Transverse colon (tissue), 4 donors: ENCODE measurements at regions not wholly inside any gene's neighbourhood (a gene's known extent, or its start where the extent isn't known, plus 50 kb on each side); places are given as distances from the start of the nearest gene placed in this dataset.
"Not testable (repeated sequence)": the region's sequence is repeated elsewhere in the genome, so short reads cannot be mapped to it uniquely, and the experiment has no call there.

Experiments used
- DNase-seq: peaks from one replicate; pipeline ENCODE4 v3.0.0-alpha.2; 2019
- H3K27ac ChIP-seq, 4 donors: fragments of 200-600 bp; sonication (generic); 2 replicates each; pipeline ENCODE4 v1.5.1; 2016 to 2018; ENCODE audit warnings: inconsistent platforms in 4 of 4
- H3K27me3 ChIP-seq: fragments of 200-600 bp; sonication (generic); 2 replicates; pipeline ENCODE4 v1.5.1; 2017; ENCODE audit warnings: inconsistent platforms
- H3K36me3 ChIP-seq, 4 donors: fragments of 200-600 bp; sonication (generic); 2 replicates each; pipeline ENCODE4 v1.5.1; 2017 to 2019; ENCODE audit warnings: inconsistent platforms in 4 of 4
- H3K4me1 ChIP-seq, 4 donors: fragments of 200-600 bp; sonication (generic); 2 replicates each; pipeline ENCODE4 v1.5.1; 2017 to 2020; ENCODE audit warnings: inconsistent platforms in 4 of 4
- H3K4me3 ChIP-seq, 4 donors: fragments of 200-600 bp; sonication (generic); 1 replicate in 1 of 4; 2 replicates in 3 of 4; pipeline versions ENCODE4 v1.5.1 to v1.6.1; 2017 to 2019; ENCODE audit warnings: inconsistent platforms in 4 of 4
- H3K9me3 ChIP-seq, 2 donors: fragments of 200-600 bp; sonication (generic); 2 replicates each; pipeline ENCODE4 v1.5.1; 2017 to 2019; ENCODE audit warnings: inconsistent platforms in 2 of 2
- CTCF ChIP-seq, 5 experiments: fragments of 200-600 bp in 3 of 5; fragments of 450-650 bp in 2 of 5; sonication (generic) in 3 of 5; IDR thresholded peaks; 1 replicate in 2 of 5; 2 replicates in 3 of 5; pipeline ENCODE4 v1.5.1; 2016 to 2017; ENCODE audit warnings: antibody characterized with exemption in 5 of 5, inconsistent platforms in 3 of 5, mild to moderate bottlenecking in 2 of 5, moderate library complexity in 1 of 5
- EP300 ChIP-seq: sonication (generic); formaldehyde crosslinking; IDR thresholded peaks from one replicate; pipeline ENCODE4 v1.6.1; 2017; ENCODE audit warnings: antibody characterized with exemption, low read depth
- POLR2A ChIP-seq: fragments of 450-650 bp; IDR thresholded peaks from one replicate; pipeline ENCODE4 v1.6.1; 2016; ENCODE audit warnings: antibody characterized with exemption, mild to moderate bottlenecking, moderate library complexity
- POLR2AphosphoS5 ChIP-seq, 3 donors: sonication (generic); formaldehyde crosslinking; IDR thresholded peaks; one replicate each; pipeline ENCODE4 v1.6.1; 2016; ENCODE audit warnings: antibody characterized with exemption in 3 of 3
- WGBS, 2 donors: methylation state at CpG; one replicate each; pipeline ENCODE4 v1.1.5; 2018; ENCODE audit warnings: low coverage in 1 of 2; 5-methylcytosine and 5-hydroxymethylcytosine counted together
- in situ Hi-C, 4 donors: fragments of 200-750 bp; cut with MboI; loops; one replicate each; pipeline versions ENCODE4 v1.15.0 to v1.15.1; 2017; ENCODE audit warnings: low sequenced_read_pairs in 3 of 4, low pct_ligation_motif_present in 1 of 4, low pct_unique_long_range_greater_than_20kb in 1 of 4
- intact Hi-C: fragments of 100-400 bp; cut with DNase I; formaldehyde crosslinking; loops from one replicate; pipeline ENCODE4 v1.15.1; 2023; ENCODE audit warnings: low total_unique reads

GRCh38 chr18:64742898-64743297 is 594.0 kb upstream of the LINC00305 start:
- no peaks in the 10 kb centered on the region for H3K9me3 ChIP-seq
- H3K36me3 ChIP-seq, result no peaks in the 10 kb centered on the region
- no peak for TF ChIP-seq CTCF (IDR thresholded peaks at IDR 0.05)
- no peak for TF ChIP-seq EP300
- TF ChIP-seq POLR2A, result no peak
- TF ChIP-seq POLR2AphosphoS5 (IDR thresholded peaks at IDR 0.05), result no peak
- in situ Hi-C loops (no loop called here), intact Hi-C loops (no loop called here)
- no peak overlapping the region for H3K27ac ChIP-seq
- DNase-seq, result no peak
- no peaks in the 10 kb centered on the region for H3K4me1 ChIP-seq
- H3K27me3 ChIP-seq, result no peaks in the 10 kb centered on the region
- no peak overlapping the region for H3K4me3 ChIP-seq

- Histone ChIP-seq H3K4me3 (no peak overlapping the region), H3K4me1 (no peaks in the 10 kb centered on the region), H3K27ac (no peak overlapping the region), H3K9me3 (no peaks in the 10 kb centered on the region), H3K27me3 (no peaks in the 10 kb centered on the region), H3K36me3 (no peaks in the 10 kb centered on the region)
- WGBS, 2 donors, result 86 to 92% methylated on average over 2 of the region's 2 CpGs
- in situ Hi-C loops, result no loop called here
- intact Hi-C loops, result no loop called here
- no peak for DNase-seq
- TF ChIP-seq CTCF (IDR thresholded peaks at IDR 0.05) (no peak), EP300 (no peak), POLR2AphosphoS5 (IDR thresholded peaks at IDR 0.05) (no peak), POLR2A (no peak)
Observed at GRCh38 chr18:64734063-64734462, 585.2 kb upstream of the LINC00305 start.

GRCh38 chr18:64725657-64726056 is 576.8 kb upstream of the LINC00305 start:
- H3K27me3 ChIP-seq, H3K36me3 ChIP-seq, DNase-seq, H3K4me3 ChIP-seq, H3K4me1 ChIP-seq, intact Hi-C loops, H3K9me3 ChIP-seq, H3K27ac ChIP-seq, in situ Hi-C loops: not testable (repeated sequence)
- WGBS, 2 donors, result 82% methylated on average over 29 of the region's 39 CpGs; no CpG with 5 or more reads in 1 of the 2 donors

- peak; percentile 46 for DNase-seq
- 43 to 58% methylated on average over 3 to 19 of the region's 19 CpGs for WGBS, 2 donors
- intact Hi-C loops, result no loop called here
Observed at GRCh38 chr18:64720781-64721464, 572.0 kb upstream of the LINC00305 start.

More at GRCh38 chr18:64720781-64721464, 572.0 kb upstream of the LINC00305 start:
- no peaks in the 10 kb centered on the region for H3K27me3 ChIP-seq
- TF ChIP-seq POLR2AphosphoS5 (IDR thresholded peaks at IDR 0.05) (no peak), CTCF (IDR thresholded peaks at IDR 0.05) (no peak), EP300 (no peak), POLR2A (no peak)
- H3K27ac ChIP-seq, result peak overlapping the region in 3 of 4 donors; percentile 52 to 79 (median 53)
- H3K36me3 ChIP-seq, result no peaks in the 10 kb centered on the region
- no peaks in the 10 kb centered on the region for H3K9me3 ChIP-seq
- peak overlapping the region in 3 of 4 donors; percentile 22 to 30 (median 23) for H3K4me3 ChIP-seq
- in situ Hi-C loops, result no loop called here
- peaks cover 0 to 4% (median 0%) of the 10 kb centered on the region in 4 donors for H3K4me1 ChIP-seq
